Osteoblast (primary cell): ENCODE measurements at regions not wholly inside any gene's neighbourhood (a gene's known extent, or its start where the extent isn't known, plus 50 kb on each side); places are given as distances from the start of the nearest gene placed in this dataset.

Source experiments
- DNase-seq: peaks from one replicate; pipeline ENCODE4 v3.0.0; 2011; ENCODE audit warnings: low spot score, mixed read lengths; ENCODE audit not compliant: insufficient read length; ENCODE audit errors: missing footprints
- H2AFZ ChIP-seq: 2 replicates; pipeline ENCODE4 v1.6.0; 2011; ENCODE audit warnings: mild to moderate bottlenecking, low read length
- H3K27ac ChIP-seq: 2 replicates; pipeline ENCODE4 v1.5.1; 2011; ENCODE audit warnings: mild to moderate bottlenecking, low read depth, low read length, moderate library complexity
- H3K27me3 ChIP-seq: 2 replicates; pipeline ENCODE4 v1.6.0; 2012; ENCODE audit warnings: mild to moderate bottlenecking, control low read depth, inconsistent platforms, low read length, moderate library complexity; ENCODE audit not compliant: insufficient read depth
- H3K36me3 ChIP-seq: 2 replicates; pipeline ENCODE4 v1.5.1; 2011; ENCODE audit warnings: mild to moderate bottlenecking, low read length, control low read depth, moderate library complexity; ENCODE audit not compliant: insufficient read depth
- H3K4me1 ChIP-seq: 2 replicates; pipeline ENCODE4 v1.5.1; 2011; ENCODE audit warnings: mild to moderate bottlenecking, low read length, control low read depth, moderate library complexity; ENCODE audit not compliant: insufficient read depth
- H3K4me2 ChIP-seq: 2 replicates; pipeline ENCODE4 v1.6.0; 2011; ENCODE audit warnings: mild to moderate bottlenecking, low read length; ENCODE audit not compliant: insufficient read depth
- H3K4me3 ChIP-seq: fragments of 200-600 bp; sonication (generic); 3 replicates; pipeline ENCODE4 v1.5.1; 2012; ENCODE audit warnings: mild to moderate bottlenecking, low read length, inconsistent platforms; ENCODE audit not compliant: insufficient read depth
- H3K79me2 ChIP-seq: 2 replicates; pipeline ENCODE4 v1.6.0; 2012; ENCODE audit warnings: mild to moderate bottlenecking, low read length, control low read depth, inconsistent platforms; ENCODE audit not compliant: insufficient read depth
- H3K9me3 ChIP-seq: 2 replicates; pipeline ENCODE4 v1.5.1; 2011; ENCODE audit warnings: low read depth, low read length, control low read depth
- H4K20me1 ChIP-seq: 2 replicates; pipeline ENCODE4 v1.6.0; 2012; ENCODE audit warnings: mild to moderate bottlenecking, low read length, control low read depth; ENCODE audit not compliant: insufficient read depth
- TF ChIP-seq, protein P1 (sequence below): IDR thresholded peaks from 2 replicates; pipeline ENCODE4 v1.5.1; 2011; ENCODE audit warnings: mild to moderate bottlenecking, low read depth, low read length, moderate library complexity; ENCODE audit errors: extremely low read depth

DNA sequence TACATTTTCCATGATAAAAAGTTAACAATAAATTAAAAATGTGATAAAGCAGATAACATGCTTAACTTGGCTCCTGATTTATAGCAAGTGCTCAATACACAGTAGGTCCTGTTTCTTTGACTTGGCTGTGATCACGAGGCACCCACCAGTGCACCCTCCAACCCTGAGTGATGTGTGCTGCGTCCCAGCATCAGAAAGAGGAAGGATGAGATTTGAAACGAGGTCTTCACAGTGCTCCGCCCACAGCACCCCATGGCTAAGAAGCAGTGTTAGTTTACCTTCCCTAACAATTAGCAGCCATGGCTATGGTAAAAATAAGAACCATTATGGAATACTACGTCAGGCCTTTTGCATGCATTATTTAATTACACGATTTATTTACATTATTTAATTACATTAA, 292.0 kb upstream of the ZMIZ1 start:
- H3K9me3 ChIP-seq, result no peaks in the 10 kb centered on the region
- no peaks in the 10 kb centered on the region for H3K79me2 ChIP-seq
- no peak overlapping the region for H3K4me2 ChIP-seq
- no peak overlapping the region for H3K27ac ChIP-seq
- H3K4me1 ChIP-seq, result no peaks in the 10 kb centered on the region
- no peak overlapping the region for H2AFZ ChIP-seq
- no peak for DNase-seq
- no peaks in the 10 kb centered on the region for H4K20me1 ChIP-seq
- H3K27me3 ChIP-seq, result peaks cover 2% of the 10 kb centered on the region
- no peak overlapping the region for H3K4me3 ChIP-seq
- no peaks in the 10 kb centered on the region for H3K36me3 ChIP-seq
- TF ChIP-seq, protein P1, sequence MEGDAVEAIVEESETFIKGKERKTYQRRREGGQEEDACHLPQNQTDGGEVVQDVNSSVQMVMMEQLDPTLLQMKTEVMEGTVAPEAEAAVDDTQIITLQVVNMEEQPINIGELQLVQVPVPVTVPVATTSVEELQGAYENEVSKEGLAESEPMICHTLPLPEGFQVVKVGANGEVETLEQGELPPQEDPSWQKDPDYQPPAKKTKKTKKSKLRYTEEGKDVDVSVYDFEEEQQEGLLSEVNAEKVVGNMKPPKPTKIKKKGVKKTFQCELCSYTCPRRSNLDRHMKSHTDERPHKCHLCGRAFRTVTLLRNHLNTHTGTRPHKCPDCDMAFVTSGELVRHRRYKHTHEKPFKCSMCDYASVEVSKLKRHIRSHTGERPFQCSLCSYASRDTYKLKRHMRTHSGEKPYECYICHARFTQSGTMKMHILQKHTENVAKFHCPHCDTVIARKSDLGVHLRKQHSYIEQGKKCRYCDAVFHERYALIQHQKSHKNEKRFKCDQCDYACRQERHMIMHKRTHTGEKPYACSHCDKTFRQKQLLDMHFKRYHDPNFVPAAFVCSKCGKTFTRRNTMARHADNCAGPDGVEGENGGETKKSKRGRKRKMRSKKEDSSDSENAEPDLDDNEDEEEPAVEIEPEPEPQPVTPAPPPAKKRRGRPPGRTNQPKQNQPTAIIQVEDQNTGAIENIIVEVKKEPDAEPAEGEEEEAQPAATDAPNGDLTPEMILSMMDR, result no peak

DNA sequence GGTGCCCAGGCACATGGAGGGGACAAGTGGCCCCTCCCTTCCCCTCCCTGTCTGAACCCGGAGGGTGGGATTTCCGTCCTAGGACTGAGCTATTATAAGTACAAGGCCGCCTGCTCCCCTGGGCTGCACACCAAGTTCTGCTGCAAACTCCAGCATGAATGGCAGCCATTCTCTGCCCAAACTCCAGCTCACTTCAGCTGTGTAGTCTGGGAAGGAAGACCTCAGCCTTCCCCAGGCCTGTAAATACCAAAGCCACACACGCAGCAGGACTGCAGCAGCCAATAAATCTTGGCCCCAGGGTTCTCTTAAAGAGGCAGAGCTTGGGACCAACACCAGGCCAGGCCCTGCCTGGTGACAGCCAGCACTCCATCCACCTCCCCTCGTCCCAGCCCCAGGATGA, 291.3 kb upstream of the ZMIZ1 start:
- no peak for DNase-seq
- Histone ChIP-seq H3K4me1 (no peaks in the 10 kb centered on the region), H4K20me1 (no peaks in the 10 kb centered on the region), H3K27ac (peak overlapping the region; percentile 37), H3K4me3 (no peak overlapping the region), H3K27me3 (peaks cover 2% of the 10 kb centered on the region), H3K4me2 (peak overlapping the region; percentile 7), H3K9me3 (no peaks in the 10 kb centered on the region), H3K36me3 (no peaks in the 10 kb centered on the region), H2AFZ (peak overlapping the region; percentile 73), H3K79me2 (no peaks in the 10 kb centered on the region)
- TF ChIP-seq, protein P1, result no peak

DNA sequence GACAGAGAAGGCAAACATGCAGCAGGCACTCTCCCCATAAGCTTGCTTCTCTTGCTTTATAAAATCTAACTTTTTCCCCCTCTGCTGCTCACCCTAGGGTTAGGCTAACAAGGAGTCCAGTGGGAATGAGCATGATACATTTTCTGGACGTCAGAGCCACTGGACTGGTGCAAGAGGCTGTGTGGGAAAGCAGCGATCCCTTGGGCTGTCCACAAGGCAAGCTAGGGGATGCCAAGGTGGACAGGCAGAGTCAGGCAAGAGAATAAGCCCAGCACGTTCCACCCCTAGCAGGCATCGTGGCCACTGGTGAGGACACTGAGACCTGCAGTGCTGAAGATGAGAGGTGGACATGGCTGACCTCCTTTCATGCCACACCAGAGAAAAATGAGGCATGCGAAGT, 290.9 kb upstream of the ZMIZ1 start:
- H3K36me3 ChIP-seq, result no peaks in the 10 kb centered on the region
- H3K79me2 ChIP-seq, result no peaks in the 10 kb centered on the region
- no peaks in the 10 kb centered on the region for H4K20me1 ChIP-seq
- H3K4me1 ChIP-seq, result no peaks in the 10 kb centered on the region
- DNase-seq, result no peak
- H3K4me3 ChIP-seq, result no peak overlapping the region
- peaks cover 5% of the 10 kb centered on the region for H3K27me3 ChIP-seq
- H3K4me2 ChIP-seq, result peak overlapping the region; percentile 7
- TF ChIP-seq, protein P1, result no peak
- peak overlapping the region; percentile 73 for H2AFZ ChIP-seq
- H3K27ac ChIP-seq, result peak overlapping the region; percentile 37
- no peaks in the 10 kb centered on the region for H3K9me3 ChIP-seq

DNA sequence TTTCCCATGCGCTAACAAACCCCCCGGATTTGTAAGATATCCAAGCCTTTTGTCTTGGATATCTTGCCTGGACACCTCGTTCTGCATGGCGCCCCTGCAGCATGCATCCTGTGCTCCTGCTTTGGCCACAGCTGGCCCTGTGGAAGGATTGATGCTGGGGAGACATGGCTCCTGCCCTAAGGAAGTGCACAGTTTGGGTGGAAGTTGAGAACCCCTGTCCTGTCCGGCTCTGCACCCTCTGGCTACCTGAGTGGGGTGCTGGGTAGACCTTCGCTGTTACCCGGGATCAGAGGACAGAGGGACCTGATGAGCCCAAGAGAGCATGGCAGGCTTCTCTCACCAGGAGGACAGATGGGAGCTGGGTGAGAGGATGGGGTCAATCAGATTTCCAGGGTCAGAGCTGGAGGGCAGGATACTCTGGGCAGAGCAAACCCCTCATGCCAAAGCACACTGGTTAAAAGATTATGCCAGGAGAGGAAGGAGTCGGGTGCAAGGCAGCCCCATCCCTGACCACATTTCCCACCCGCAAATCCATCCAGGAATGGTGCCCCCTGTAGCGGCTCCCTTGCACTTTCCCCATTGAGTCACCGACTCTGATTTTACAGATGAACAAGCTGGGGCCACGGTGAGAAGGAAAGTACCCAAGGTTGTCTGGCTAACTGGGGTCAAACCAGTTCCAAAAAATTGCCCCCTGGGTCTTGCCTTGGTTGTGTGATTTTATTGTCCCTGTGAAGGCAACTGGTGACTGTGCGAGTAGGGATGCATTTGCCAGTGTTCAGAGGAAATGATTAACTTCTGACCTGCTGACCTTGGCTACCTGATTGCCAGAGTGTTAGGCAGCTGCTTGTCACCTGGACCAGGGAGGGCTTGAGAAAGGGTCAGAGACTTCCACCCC, 290.1 kb upstream of the ZMIZ1 start:
- no peak for DNase-seq
- no peak overlapping the region for H3K4me2 ChIP-seq
- H3K4me3 ChIP-seq, result no peak overlapping the region
- H2AFZ ChIP-seq, result no peak overlapping the region
- peaks cover 2% of the 10 kb centered on the region for H3K9me3 ChIP-seq
- no peak overlapping the region for H3K27ac ChIP-seq
- no peaks in the 10 kb centered on the region for H4K20me1 ChIP-seq
- H3K27me3 ChIP-seq, result peaks cover 10% of the 10 kb centered on the region
- H3K4me1 ChIP-seq, result no peaks in the 10 kb centered on the region
- H3K79me2 ChIP-seq, result no peaks in the 10 kb centered on the region
- no peaks in the 10 kb centered on the region for H3K36me3 ChIP-seq
- TF ChIP-seq, protein P1, result no peak
